IPS DF 6.9 (cell line): ENCODE measurements at regions not wholly inside any gene's neighbourhood (a gene's known extent, or its start where the extent isn't known, plus 50 kb on each side); places are given as distances from the start of the nearest gene placed in this dataset.

Experiments
- DNase-seq: peaks from one replicate; pipeline ENCODE4 v3.0.0-alpha.2; 2013; ENCODE audit warnings: low read depth, low spot score
- H3K27ac ChIP-seq: one replicate; pipeline ENCODE4 v1.5.1; 2013; ENCODE audit warnings: low read length, control low read depth
- H3K27me3 ChIP-seq: 2 replicates; pipeline ENCODE4 v1.6.1; 2013; ENCODE audit warnings: mild to moderate bottlenecking, low read length; ENCODE audit not compliant: control insufficient read depth, insufficient read depth
- H3K36me3 ChIP-seq: 2 replicates; pipeline ENCODE4 v1.6.1; 2013; ENCODE audit warnings: low read length; ENCODE audit not compliant: control insufficient read depth, insufficient read depth
- H3K4me1 ChIP-seq: 2 replicates; pipeline ENCODE4 v1.6.1; 2013; ENCODE audit warnings: low read length; ENCODE audit not compliant: control insufficient read depth, insufficient read depth
- H3K4me3 ChIP-seq: 2 replicates; pipeline ENCODE4 v1.5.1; 2013; ENCODE audit warnings: mild to moderate bottlenecking, low read length
- H3K9me3 ChIP-seq: 2 replicates; pipeline ENCODE4 v1.6.1; 2013; ENCODE audit warnings: low read length, inconsistent platforms; ENCODE audit not compliant: control insufficient read depth, insufficient read depth
- WGBS: extraction: QIAGEN DNeasy Blood & Tissue Kit; methylation state at CpG from one replicate; pipeline ENCODE4 v1.1.7; 2013; ENCODE audit warnings: mixed read lengths, missing lambda C conversion rate; ENCODE audit not compliant: insufficient read length, insufficient coverage; 5-methylcytosine and 5-hydroxymethylcytosine counted together

GRCh38 chr5:17723876-17724275 is 89.6 kb downstream of the TAF11L14 start:
- no peak overlapping the region for H3K4me3 ChIP-seq
- H3K27me3 ChIP-seq, result no peaks in the 10 kb centered on the region
- no peaks in the 10 kb centered on the region for H3K36me3 ChIP-seq
- H3K27ac ChIP-seq, result no peak overlapping the region
- H3K9me3 ChIP-seq, result no peaks in the 10 kb centered on the region
- no peak for DNase-seq
- no CpG with 5 or more reads among the region's 5 CpGs for WGBS
- no peaks in the 10 kb centered on the region for H3K4me1 ChIP-seq

- Histone ChIP-seq H3K4me1 (no peaks in the 10 kb centered on the region), H3K36me3 (no peaks in the 10 kb centered on the region), H3K27ac (no peak overlapping the region), H3K4me3 (no peak overlapping the region), H3K9me3 (no peaks in the 10 kb centered on the region), H3K27me3 (no peaks in the 10 kb centered on the region)
- no peak for DNase-seq
- no CpG with 5 or more reads among the region's 3 CpGs for WGBS
Observed at GRCh38 chr5:17727098-17727497, 92.8 kb downstream of the TAF11L14 start.

GRCh38 chr5:17730421-17730820 is 96.2 kb downstream of the TAF11L14 start:
- Histone ChIP-seq H3K36me3 (no peaks in the 10 kb centered on the region), H3K4me3 (no peak overlapping the region), H3K9me3 (no peaks in the 10 kb centered on the region), H3K27ac (no peak overlapping the region), H3K27me3 (no peaks in the 10 kb centered on the region), H3K4me1 (no peaks in the 10 kb centered on the region)
- no peak for DNase-seq
- no CpG with 5 or more reads among the region's 2 CpGs for WGBS

- H3K27ac ChIP-seq, result no peak overlapping the region
- no CpG with 5 or more reads among the region's 3 CpGs for WGBS
- H3K4me3 ChIP-seq, result no peak overlapping the region
- no peaks in the 10 kb centered on the region for H3K9me3 ChIP-seq
- DNase-seq, result no peak
- no peaks in the 10 kb centered on the region for H3K27me3 ChIP-seq
- H3K4me1 ChIP-seq, result no peaks in the 10 kb centered on the region
- H3K36me3 ChIP-seq, result no peaks in the 10 kb centered on the region
Observed at GRCh38 chr5:17732351-17732923, 98.2 kb downstream of the TAF11L14 start.

GRCh38 chr5:17734011-17734410 is 99.8 kb downstream of the TAF11L14 start:
- no peaks in the 10 kb centered on the region for H3K9me3 ChIP-seq
- H3K4me1 ChIP-seq, result no peaks in the 10 kb centered on the region
- no peaks in the 10 kb centered on the region for H3K27me3 ChIP-seq
- no peaks in the 10 kb centered on the region for H3K36me3 ChIP-seq
- DNase-seq, result no peak
- no peak overlapping the region for H3K4me3 ChIP-seq
- no CpG with 5 or more reads among the region's 2 CpGs for WGBS
- H3K27ac ChIP-seq, result no peak overlapping the region

- Histone ChIP-seq H3K4me3 (no peak overlapping the region), H3K27ac (no peak overlapping the region), H3K27me3 (no peaks in the 10 kb centered on the region), H3K9me3 (no peaks in the 10 kb centered on the region), H3K36me3 (no peaks in the 10 kb centered on the region), H3K4me1 (no peaks in the 10 kb centered on the region)
- no CpG with 5 or more reads among the region's 4 CpGs for WGBS
- DNase-seq, result no peak
Observed at GRCh38 chr5:17735761-17736160, 101.5 kb downstream of the TAF11L14 start.

GRCh38 chr5:17737092-17737491 is 102.8 kb downstream of the TAF11L14 start:
- Histone ChIP-seq H3K27me3 (no peaks in the 10 kb centered on the region), H3K4me3 (no peak overlapping the region), H3K36me3 (no peaks in the 10 kb centered on the region), H3K9me3 (no peaks in the 10 kb centered on the region), H3K4me1 (no peaks in the 10 kb centered on the region), H3K27ac (no peak overlapping the region)
- no CpG with 5 or more reads among the region's 2 CpGs for WGBS
- DNase-seq, result no peak

- Histone ChIP-seq H3K36me3 (no peaks in the 10 kb centered on the region), H3K27ac (no peak overlapping the region), H3K9me3 (no peaks in the 10 kb centered on the region), H3K27me3 (no peaks in the 10 kb centered on the region), H3K4me3 (no peak overlapping the region), H3K4me1 (no peaks in the 10 kb centered on the region)
- no CpG with 5 or more reads among the region's 2 CpGs for whole genome bisulfite sequencing
- no peak for DNase-seq
Observed at GRCh38 chr5:17738446-17738845, 104.2 kb downstream of the TAF11L14 start.

- Histone ChIP-seq H3K4me1 (no peaks in the 10 kb centered on the region), H3K27ac (no peak overlapping the region), H3K36me3 (no peaks in the 10 kb centered on the region), H3K27me3 (no peaks in the 10 kb centered on the region), H3K4me3 (no peak overlapping the region), H3K9me3 (no peaks in the 10 kb centered on the region)
- DNase-seq, result no peak
- WGBS, result no CpG with 5 or more reads among the region's 8 CpGs
Observed at GRCh38 chr5:17743580-17744435, 109.5 kb downstream of the TAF11L14 start.

GRCh38 chr5:17748201-17748600 is 113.9 kb downstream of the TAF11L14 start:
- Histone ChIP-seq H3K27me3 (no peaks in the 10 kb centered on the region), H3K36me3 (no peaks in the 10 kb centered on the region), H3K4me3 (no peak overlapping the region), H3K9me3 (no peaks in the 10 kb centered on the region), H3K4me1 (no peaks in the 10 kb centered on the region), H3K27ac (no peak overlapping the region)
- no peak for DNase-seq
- whole genome bisulfite sequencing, result no CpG with 5 or more reads among the region's 2 CpGs

GRCh38 chr5:17748941-17749340 is 114.7 kb downstream of the TAF11L14 start:
- Histone ChIP-seq H3K4me3 (no peak overlapping the region), H3K27me3 (no peaks in the 10 kb centered on the region), H3K4me1 (no peaks in the 10 kb centered on the region), H3K36me3 (no peaks in the 10 kb centered on the region), H3K27ac (no peak overlapping the region), H3K9me3 (no peaks in the 10 kb centered on the region)
- WGBS, result no CpG with 5 or more reads among the region's 1 CpG
- no peak for DNase-seq
